Stimulated activated memory B cell treated with anti-CD40 and anti-IgM and Interleukin-4, amounts not matched to agents 10 μg/mL and 1 μg/mL and 100 μg/mL, for 72 hours (primary cell): ENCODE measurements at regions not wholly inside any gene's neighbourhood (a gene's known extent, or its start where the extent isn't known, plus 50 kb on each side); places are given as distances from the start of the nearest gene placed in this dataset.

Experiments
- ATAC-seq: fragments of 150-1000 bp; cut with Tn5 transposase; 2 replicates; pipeline ENCODE4 v1.10.0; 2021
- H3K27ac Mint-ChIP-seq: one replicate; pipeline ENCODE4 v1.8.0; 2022; ENCODE audit warnings: mild to moderate bottlenecking, mixed read lengths
- H3K27me3 Mint-ChIP-seq: one replicate; pipeline ENCODE4 v1.8.0; 2022; ENCODE audit warnings: mixed read lengths
- H3K36me3 Mint-ChIP-seq: one replicate; pipeline ENCODE4 v1.8.0; 2022; ENCODE audit warnings: mixed read lengths
- H3K4me1 Mint-ChIP-seq: one replicate; pipeline ENCODE4 v1.8.0; 2022; ENCODE audit warnings: mixed read lengths
- H3K4me3 Mint-ChIP-seq: one replicate; pipeline ENCODE4 v1.8.0; 2022; ENCODE audit warnings: mild to moderate bottlenecking, moderate library complexity, mixed read lengths
- H3K9me3 Mint-ChIP-seq: one replicate; pipeline ENCODE4 v1.8.0; 2022; ENCODE audit warnings: mixed read lengths

DNA sequence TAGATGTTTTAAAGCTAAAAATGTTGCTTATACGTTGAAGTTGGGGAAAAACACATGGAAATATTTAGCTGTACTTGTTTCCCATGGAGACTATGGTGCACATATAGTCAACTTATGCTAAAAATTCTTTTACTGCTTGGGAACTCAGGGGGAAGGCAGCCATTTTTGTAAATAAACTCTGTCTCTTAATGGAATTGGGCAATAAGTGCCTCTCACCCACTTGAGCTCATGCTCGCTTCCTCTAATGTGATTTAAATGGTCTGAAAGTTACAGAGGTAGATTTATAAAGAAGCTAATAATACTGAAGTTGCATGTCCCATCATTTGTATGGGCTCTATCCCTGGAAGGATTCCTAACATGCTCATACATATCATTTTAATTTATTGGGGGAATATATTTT is 523.8 kb downstream of the RASEF start:
- H3K4me3 Mint-ChIP-seq = no peak overlapping the region
- no peak overlapping the region for H3K27ac Mint-ChIP-seq
- no peak for ATAC-seq
- no peaks in the 10 kb centered on the region for H3K36me3 Mint-ChIP-seq
- no peaks in the 10 kb centered on the region for H3K27me3 Mint-ChIP-seq
- no peaks in the 10 kb centered on the region for H3K9me3 Mint-ChIP-seq
- no peaks in the 10 kb centered on the region for H3K4me1 Mint-ChIP-seq

DNA sequence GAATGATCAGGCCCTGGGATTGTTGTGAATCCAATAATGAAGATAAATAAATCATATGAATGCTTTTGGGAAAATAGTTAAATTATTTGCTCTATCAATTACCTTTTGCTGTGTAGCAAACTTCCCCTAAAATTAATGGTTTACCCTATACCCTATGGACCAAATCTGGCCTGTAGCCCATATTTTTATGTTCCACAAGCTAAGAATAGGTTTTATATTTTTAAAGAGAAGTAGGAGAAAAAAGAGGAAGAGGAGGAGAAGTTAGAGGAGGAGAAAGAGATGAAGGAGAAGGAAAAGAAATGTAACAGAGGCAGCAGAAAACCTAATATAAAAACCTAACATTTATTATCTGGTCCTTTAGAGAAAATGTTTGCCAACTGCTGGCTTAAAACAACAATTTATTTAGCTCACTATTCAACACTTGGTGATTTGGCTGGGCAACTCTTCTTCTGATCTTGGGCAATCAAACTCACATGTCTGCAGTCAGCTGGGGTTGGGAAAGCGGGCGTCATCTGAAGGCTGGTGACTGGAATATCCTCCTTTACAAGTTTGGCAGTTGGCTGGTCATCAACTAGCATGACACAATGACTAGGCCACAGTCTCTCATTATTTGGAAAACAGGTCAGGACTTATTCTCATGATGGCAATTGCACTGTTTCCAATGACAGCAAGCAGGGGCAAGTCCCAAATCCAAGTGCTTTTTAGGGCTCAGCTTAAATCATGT is 522.9 kb downstream of the RASEF start:
- Mint-ChIP-seq H3K4me1 (no peaks in the 10 kb centered on the region), H3K9me3 (peaks cover 2% of the 10 kb centered on the region), H3K27me3 (no peaks in the 10 kb centered on the region), H3K27ac (no peak overlapping the region), H3K4me3 (no peak overlapping the region), H3K36me3 (no peaks in the 10 kb centered on the region)
- no peak for ATAC-seq

DNA sequence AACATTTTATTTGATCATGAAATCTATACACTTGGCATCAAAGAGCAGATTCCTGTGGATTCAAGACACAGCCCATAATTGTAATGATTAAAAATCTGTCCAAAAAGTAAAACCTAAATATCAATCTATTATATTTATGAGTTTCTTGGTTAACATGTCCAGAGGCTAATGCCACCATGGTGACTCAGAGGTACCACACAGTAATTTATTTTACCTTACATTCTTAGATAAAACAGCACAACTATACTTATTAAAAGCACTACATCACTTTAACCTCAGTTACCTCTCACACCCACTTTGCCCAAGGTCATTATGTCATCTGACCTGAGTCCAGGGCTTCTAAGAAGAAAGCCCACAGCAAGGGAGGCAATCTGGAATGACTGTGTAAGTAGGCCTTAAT is 519.2 kb downstream of the RASEF start:
- Mint-ChIP-seq H3K4me3 (no peak overlapping the region), H3K36me3 (no peaks in the 10 kb centered on the region), H3K4me1 (no peaks in the 10 kb centered on the region), H3K27me3 (no peaks in the 10 kb centered on the region), H3K27ac (no peak overlapping the region), H3K9me3 (peaks cover 3% of the 10 kb centered on the region)
- no peak for ATAC-seq

DNA sequence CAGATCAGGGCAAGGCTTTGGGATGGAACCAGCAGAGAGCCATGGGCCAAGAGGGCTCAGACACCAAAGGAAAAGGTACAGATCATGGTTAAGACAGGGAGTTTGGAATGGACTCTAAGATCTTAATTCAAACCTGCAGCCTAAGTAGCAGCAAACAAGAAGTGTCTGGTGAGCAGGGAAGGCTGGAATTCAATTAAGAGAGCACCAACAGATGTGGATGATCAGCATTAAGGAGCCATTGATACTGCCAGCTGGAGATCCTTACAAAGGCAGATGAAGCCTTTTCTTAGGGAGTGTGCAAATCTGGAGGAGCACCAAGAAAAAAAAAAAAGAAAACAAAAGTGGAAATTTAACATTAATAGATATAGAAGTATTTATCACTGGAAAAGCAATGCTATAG is 516.8 kb downstream of the RASEF start:
- Mint-ChIP-seq H3K4me3 (no peak overlapping the region), H3K27me3 (no peaks in the 10 kb centered on the region), H3K36me3 (no peaks in the 10 kb centered on the region), H3K9me3 (peaks cover 3% of the 10 kb centered on the region), H3K27ac (no peak overlapping the region), H3K4me1 (no peaks in the 10 kb centered on the region)
- no peak for ATAC-seq

DNA sequence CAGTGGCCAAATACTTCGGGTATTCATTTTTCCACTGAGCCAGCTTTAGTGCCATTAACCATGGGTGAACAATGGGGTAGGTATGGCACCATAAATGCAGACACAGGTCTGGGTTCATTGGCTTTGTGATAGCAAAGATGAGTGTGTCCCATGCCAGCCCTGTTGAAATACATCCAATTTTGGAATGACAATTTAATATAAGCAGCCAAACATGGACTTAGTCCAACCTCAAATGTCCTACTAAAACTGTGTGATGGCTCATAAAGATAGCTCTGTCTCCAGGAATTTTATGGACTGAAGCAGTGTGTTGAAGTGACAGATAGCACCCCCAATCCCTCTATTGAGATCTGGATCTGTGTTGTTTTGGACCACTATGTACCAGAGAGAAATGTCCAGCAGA is 514.9 kb downstream of the RASEF start:
- H3K36me3 Mint-ChIP-seq = no peaks in the 10 kb centered on the region
- peaks cover 3% of the 10 kb centered on the region for H3K9me3 Mint-ChIP-seq
- no peaks in the 10 kb centered on the region for H3K27me3 Mint-ChIP-seq
- H3K4me1 Mint-ChIP-seq = no peaks in the 10 kb centered on the region
- H3K4me3 Mint-ChIP-seq = no peak overlapping the region
- no peak overlapping the region for H3K27ac Mint-ChIP-seq
- ATAC-seq = no peak

DNA sequence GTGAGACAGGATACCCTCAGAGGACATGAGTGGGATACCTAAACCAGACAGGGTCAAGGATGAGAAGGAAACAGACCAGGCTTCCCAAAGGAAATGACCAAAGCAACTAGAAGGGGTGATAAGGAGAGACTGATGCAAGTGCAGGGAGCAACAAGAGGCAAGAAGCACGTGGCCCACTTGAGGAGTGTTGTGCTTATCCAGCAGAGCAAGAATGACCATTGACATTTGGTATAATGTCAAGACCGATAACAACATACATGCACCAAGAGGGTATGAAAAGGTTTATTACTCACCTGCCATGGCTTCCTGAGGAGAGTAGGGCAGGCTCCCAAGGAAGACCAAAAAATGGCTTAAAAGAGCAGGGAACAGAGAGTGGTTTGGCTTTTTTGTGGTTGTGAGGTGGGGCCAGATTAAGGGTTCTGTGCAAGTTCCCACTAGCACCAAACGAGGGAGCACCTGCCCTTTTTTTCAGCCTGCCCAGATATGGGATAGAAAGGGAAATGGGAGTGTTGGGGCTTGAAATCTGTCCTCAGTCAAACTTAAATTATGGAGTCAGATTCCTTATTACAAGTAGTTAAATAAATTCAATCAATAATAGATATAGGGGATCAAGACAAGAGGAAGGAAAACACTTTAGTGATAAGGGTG is 513.6 kb downstream of the RASEF start:
- peaks cover 3% of the 10 kb centered on the region for H3K9me3 Mint-ChIP-seq
- H3K4me1 Mint-ChIP-seq = no peaks in the 10 kb centered on the region
- no peak overlapping the region for H3K27ac Mint-ChIP-seq
- H3K27me3 Mint-ChIP-seq = no peaks in the 10 kb centered on the region
- no peak for ATAC-seq
- H3K36me3 Mint-ChIP-seq = no peaks in the 10 kb centered on the region
- no peak overlapping the region for H3K4me3 Mint-ChIP-seq

DNA sequence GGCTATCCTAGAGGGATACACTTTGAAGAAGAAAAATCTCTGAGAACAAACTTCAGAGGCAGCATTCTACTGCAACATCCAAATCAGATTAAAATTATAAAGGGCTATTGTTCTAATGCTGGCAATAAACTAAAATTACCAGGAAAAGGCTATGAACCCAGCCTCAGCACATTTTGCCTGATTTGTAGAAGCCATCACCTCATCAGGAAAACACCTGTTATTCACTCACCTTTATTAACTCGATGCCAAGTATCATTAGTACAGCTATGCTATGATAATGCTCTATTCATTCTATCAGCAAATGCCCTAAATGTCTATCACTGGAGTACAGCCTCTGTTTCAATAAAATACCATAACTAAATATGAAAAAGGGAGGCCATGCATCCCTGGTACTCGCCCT is 510.2 kb downstream of the RASEF start:
- Mint-ChIP-seq H3K27ac (no peak overlapping the region), H3K36me3 (no peaks in the 10 kb centered on the region), H3K27me3 (no peaks in the 10 kb centered on the region), H3K4me3 (no peak overlapping the region), H3K4me1 (no peaks in the 10 kb centered on the region), H3K9me3 (no peaks in the 10 kb centered on the region)
- ATAC-seq = no peak

DNA sequence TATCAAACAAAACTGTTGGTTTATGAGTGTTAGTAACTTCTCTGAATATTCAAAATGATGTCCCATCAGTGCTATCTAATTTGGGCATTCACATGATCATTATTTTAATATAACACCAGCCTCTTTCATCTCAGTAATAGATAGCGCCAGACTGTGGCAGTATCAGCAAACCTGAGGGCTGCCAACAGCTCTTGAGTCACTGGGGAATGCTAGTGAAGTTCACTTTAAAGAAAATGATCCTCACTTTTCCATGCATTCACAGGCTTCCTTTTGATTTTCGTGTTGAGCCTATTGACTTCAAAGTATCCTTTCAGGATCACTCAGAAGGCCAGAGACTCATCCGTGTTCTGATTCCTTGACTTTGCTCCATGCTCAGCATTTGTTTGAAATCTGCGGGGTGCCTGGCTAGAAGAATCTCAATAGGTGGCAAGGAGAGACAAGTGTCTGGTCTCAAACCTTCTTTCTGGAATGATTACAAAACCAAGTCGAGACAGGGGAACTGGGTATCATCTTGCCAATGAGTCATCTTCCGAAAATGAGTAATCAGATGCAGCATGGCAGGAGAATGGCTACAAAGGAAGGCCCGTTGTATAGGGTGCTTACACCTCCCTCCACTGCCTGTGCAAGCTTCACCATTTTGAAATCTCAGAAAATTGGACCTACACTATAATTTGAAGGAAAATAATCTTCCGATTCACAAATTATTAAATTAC is 509.1 kb downstream of the RASEF start:
- Mint-ChIP-seq H3K4me3 (no peak overlapping the region), H3K27ac (no peak overlapping the region), H3K4me1 (no peaks in the 10 kb centered on the region), H3K36me3 (no peaks in the 10 kb centered on the region), H3K27me3 (no peaks in the 10 kb centered on the region), H3K9me3 (no peaks in the 10 kb centered on the region)
- ATAC-seq = no peak

DNA sequence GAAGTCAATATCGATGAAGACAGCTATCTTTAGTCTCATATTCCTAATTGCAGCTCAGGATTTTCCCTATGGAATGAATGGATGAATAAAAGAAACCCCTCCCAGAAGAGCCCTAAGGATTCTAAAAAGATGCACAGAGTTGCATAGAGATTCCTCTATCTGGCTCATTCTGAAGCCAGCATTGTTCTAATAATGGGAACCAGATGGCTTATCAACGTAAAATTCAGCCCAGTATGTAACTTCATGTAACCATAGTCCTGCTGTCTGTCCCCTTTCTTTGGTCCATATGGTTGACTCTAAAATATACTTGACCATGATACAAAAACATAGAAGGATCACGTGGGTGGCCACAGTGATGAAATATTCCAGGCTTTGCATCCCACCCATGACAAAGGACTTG is 508.6 kb downstream of the RASEF start:
- Mint-ChIP-seq H3K4me3 (no peak overlapping the region), H3K27me3 (no peaks in the 10 kb centered on the region), H3K4me1 (no peaks in the 10 kb centered on the region), H3K27ac (no peak overlapping the region), H3K9me3 (no peaks in the 10 kb centered on the region), H3K36me3 (no peaks in the 10 kb centered on the region)
- no peak for ATAC-seq

DNA sequence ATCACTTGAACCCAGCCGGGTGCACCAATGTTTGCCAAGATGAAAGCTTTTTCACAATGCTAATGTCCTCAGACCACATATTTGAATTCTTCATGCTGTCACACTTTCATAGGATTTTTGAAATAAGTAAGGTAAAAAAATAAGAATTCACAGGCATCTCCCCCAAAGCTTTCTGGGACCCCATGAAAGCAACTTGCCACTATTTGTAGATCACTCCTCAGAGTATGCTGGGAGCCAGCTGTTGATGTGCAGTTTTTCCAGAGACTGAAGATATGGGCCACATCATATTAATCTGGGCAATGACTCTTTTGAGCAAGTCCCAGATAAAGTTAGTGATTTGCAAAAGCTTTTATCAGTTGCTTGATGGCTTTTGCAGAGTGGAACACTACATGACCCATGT is 507.9 kb downstream of the RASEF start:
- H3K27me3 Mint-ChIP-seq = no peaks in the 10 kb centered on the region

DNA sequence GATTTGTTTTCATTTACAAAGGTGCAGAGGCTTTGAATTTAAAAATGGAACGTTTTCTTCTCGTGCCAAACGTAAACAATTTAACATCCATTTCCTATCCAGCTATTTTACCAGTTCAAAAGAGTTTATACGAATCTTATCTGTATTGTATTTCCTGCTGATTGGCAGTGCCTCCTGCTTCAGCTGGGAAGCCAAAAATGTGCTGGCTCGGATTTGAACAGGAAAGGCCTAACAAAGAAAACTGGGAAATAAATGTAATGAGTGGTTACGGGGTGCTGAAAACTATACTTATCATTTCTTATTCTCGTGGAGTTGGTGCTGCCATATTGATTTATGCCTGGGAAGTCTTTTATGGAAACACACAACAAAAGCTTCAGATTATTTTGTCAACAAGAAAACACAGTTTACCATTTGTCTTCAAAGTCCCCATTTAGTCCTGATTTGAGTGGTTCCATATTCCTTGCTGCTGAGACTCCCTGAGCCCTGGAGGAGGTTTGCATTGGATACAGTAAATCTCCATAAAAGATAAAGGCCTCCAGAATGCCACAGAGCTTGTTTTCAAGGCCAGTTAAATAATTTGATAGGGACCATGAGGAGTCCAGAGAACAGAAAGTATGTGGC is 507.4 kb downstream of the RASEF start:
- Mint-ChIP-seq H3K27ac (no peak overlapping the region), H3K4me1 (no peaks in the 10 kb centered on the region), H3K4me3 (no peak overlapping the region), H3K27me3 (no peaks in the 10 kb centered on the region), H3K36me3 (no peaks in the 10 kb centered on the region), H3K9me3 (no peaks in the 10 kb centered on the region)
- ATAC-seq = no peak

More for the DNA sequence above, 507.9 kb downstream of the RASEF start:
- no peaks in the 10 kb centered on the region for H3K4me1 Mint-ChIP-seq
- no peak overlapping the region for H3K4me3 Mint-ChIP-seq
- no peak overlapping the region for H3K27ac Mint-ChIP-seq
- no peaks in the 10 kb centered on the region for H3K36me3 Mint-ChIP-seq
- H3K9me3 Mint-ChIP-seq = no peaks in the 10 kb centered on the region
- ATAC-seq = no peak

DNA sequence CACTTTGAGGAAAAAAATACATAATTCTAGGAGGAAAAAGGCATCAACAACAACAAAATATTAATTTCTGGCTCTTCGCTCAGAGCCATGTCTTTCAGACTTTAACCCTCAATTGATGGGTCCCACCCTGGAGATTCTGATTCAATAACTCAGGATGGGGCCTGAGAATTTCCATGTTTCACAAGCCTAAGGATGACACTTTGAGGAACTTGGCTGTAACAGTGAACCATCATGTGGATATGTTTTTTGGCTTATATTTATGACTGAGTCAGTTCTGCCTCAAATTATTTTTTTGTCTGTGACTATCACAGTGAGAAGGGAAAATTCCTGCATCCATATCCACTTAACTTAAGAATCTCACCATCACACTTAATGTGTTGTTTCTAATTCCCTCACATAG is 504.6 kb downstream of the RASEF start:
- no peaks in the 10 kb centered on the region for H3K9me3 Mint-ChIP-seq
- no peak for ATAC-seq
- no peak overlapping the region for H3K27ac Mint-ChIP-seq
- H3K4me3 Mint-ChIP-seq = no peak overlapping the region
- H3K4me1 Mint-ChIP-seq = no peaks in the 10 kb centered on the region
- H3K36me3 Mint-ChIP-seq = no peaks in the 10 kb centered on the region
- H3K27me3 Mint-ChIP-seq = no peaks in the 10 kb centered on the region

DNA sequence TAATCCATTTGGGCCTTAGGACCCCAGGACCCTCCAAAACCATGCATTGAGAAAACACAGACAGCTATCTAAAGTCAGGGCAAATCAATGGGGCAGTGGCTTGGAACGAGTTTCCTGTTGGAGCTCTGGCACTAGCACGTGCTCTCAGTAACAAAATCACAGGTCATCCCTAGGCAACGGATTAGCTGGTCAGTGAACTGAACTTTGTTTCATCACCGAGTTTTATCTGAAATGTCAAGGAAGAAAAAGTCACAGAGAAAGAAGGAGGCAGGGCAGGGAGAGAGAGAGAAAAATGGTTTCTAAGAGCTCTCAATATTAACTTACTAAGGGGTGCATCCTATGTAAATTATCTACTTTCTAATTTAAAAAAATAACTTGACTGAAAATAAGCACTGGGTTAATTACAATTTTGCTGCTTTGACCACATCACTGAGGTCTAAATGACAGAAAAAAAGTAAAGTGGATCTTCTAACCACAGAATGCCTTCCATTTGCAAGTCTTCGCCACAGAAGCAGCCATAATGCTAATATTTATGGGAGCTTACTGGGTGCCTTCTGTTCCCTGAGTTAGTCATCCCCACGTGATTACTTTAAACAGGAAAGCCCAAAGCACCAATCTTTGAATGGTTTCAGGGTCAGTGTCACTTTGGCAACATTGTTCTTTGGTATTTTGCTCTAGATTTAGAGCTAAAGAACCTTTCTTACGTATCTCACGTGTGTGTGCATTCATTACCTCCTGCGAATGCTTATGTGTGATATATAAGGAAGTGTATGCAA is 503.9 kb downstream of the RASEF start:
- ATAC-seq = no peak
- Mint-ChIP-seq H3K27ac (no peak overlapping the region), H3K9me3 (no peaks in the 10 kb centered on the region), H3K4me1 (no peaks in the 10 kb centered on the region), H3K36me3 (no peaks in the 10 kb centered on the region), H3K4me3 (no peak overlapping the region), H3K27me3 (no peaks in the 10 kb centered on the region)

DNA sequence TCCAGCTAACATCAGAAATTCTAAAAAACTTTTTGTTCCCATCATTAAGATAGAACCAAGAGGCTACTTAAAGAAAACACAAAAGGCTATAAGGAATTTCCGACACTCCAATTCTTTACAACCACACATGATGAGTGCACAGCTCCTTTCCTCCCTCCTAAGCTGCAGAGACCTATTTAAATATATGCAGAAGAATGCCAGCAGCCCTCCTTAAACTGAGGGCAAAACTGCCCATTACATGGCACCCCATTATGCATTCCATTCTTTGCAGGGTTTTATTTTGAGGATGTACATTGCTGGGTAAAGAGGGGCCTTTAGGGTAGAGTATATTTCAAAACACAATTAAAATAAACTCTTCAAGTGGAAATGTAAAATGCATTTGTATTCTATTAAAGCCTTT is 502.9 kb downstream of the RASEF start:
- Mint-ChIP-seq H3K9me3 (no peaks in the 10 kb centered on the region), H3K4me3 (no peak overlapping the region), H3K27ac (no peak overlapping the region), H3K4me1 (no peaks in the 10 kb centered on the region), H3K27me3 (no peaks in the 10 kb centered on the region), H3K36me3 (no peaks in the 10 kb centered on the region)
- ATAC-seq = no peak

DNA sequence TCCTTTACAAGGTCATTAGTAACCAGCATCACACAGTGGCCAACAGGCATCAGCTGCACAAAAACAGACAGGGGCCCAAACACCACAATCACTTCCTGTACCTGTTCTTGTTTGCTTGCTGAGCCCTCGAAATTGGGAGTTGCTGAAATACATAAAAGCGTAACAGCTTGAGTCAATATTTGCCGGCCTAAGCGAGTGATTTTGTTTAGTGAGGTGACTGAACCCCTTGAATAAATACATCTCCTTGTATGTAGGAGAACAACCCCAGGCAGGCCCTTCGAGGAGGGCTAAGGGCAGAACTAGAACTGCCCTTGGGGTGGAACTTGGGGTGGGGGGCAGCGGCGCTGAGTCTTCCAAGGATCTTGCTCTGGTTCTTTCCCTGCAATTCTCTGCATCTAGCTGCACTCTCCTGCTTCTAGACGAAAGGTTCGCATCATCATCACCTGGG is 502.5 kb downstream of the RASEF start:
- ATAC-seq = no peak
- no peaks in the 10 kb centered on the region for H3K9me3 Mint-ChIP-seq
- H3K27me3 Mint-ChIP-seq = no peaks in the 10 kb centered on the region
- H3K27ac Mint-ChIP-seq = no peak overlapping the region
- H3K4me1 Mint-ChIP-seq = no peaks in the 10 kb centered on the region
- no peak overlapping the region for H3K4me3 Mint-ChIP-seq
- H3K36me3 Mint-ChIP-seq = no peaks in the 10 kb centered on the region
